OCI-LY7 (cell line): ENCODE measurements at regions not wholly inside any gene's neighbourhood (a gene's known extent, or its start where the extent isn't known, plus 50 kb on each side); places are given as distances from the start of the nearest gene placed in this dataset.

Experiments
- BruUV-seq: library from RNA; stranded (reverse); fragments of 400-500 nt; replicated peaks from 2 replicates; lab custom pipeline; 2021; lab: Mats Ljungman, UMichigan
- CTCF ChIA-PET: fragments of 300-600 bp; sonication (Branson Sonifier 250); formaldehyde crosslinking; loops from one replicate; lab custom pipeline; 2022; ENCODE audit warnings: antibody characterized with exemption; ENCODE audit not compliant: unreplicated experiment; lab: Charles Lee
- POLR2A ChIA-PET: fragments of 300-600 bp; sonication (Branson Sonifier 250); formaldehyde crosslinking; loops from one replicate; lab custom pipeline; 2022; ENCODE audit warnings: antibody characterized with exemption; lab: Charles Lee
- DNase-seq: peaks from one replicate; pipeline ENCODE4 v3.0.0-alpha.2; 2015; ENCODE audit warnings: low spot score
- H2AFZ ChIP-seq: fragments of 200-600 bp; sonication (generic), shearing (Covaris generic); 2 replicates; pipeline ENCODE4 v1.6.1; 2014; ENCODE audit warnings: mild to moderate bottlenecking, antibody characterized with exemption, low read length, moderate library complexity
- H3K27ac ChIP-seq: fragments of 200-600 bp; sonication (generic); 2 replicates; pipeline ENCODE4 v1.5.1; 2014; ENCODE audit warnings: mixed run types, low read depth, mild to moderate bottlenecking, moderate library complexity, low read length, inconsistent platforms; ENCODE audit not compliant: poor library complexity, severe bottlenecking
- H3K36me3 ChIP-seq: fragments of 200-600 bp; sonication (generic); 2 replicates; pipeline ENCODE4 v1.6.1; 2014; ENCODE audit warnings: mild to moderate bottlenecking, antibody characterized with exemption, low read length, moderate library complexity, mixed read lengths; ENCODE audit not compliant: insufficient read depth
- H3K4me1 ChIP-seq: fragments of 200-600 bp; sonication (generic); 2 replicates; pipeline ENCODE4 v1.5.1; 2014; ENCODE audit warnings: mild to moderate bottlenecking, low read length; ENCODE audit not compliant: insufficient read depth, poor library complexity, severe bottlenecking
- H3K4me2 ChIP-seq: fragments of 200-600 bp; sonication (generic); 2 replicates; pipeline ENCODE4 v1.6.1; 2014; ENCODE audit warnings: mild to moderate bottlenecking, low read length
- H3K4me3 ChIP-seq: fragments of 200-600 bp; sonication (generic); 2 replicates; pipeline ENCODE4 v1.5.1; 2014; ENCODE audit warnings: mild to moderate bottlenecking, low read depth, low read length; ENCODE audit not compliant: poor library complexity, severe bottlenecking
- H3K79me2 ChIP-seq: fragments of 200-600 bp; sonication (generic); 2 replicates; pipeline ENCODE4 v1.6.1; 2016; ENCODE audit warnings: low read depth, mild to moderate bottlenecking, low read length, moderate library complexity, mixed read lengths; ENCODE audit not compliant: insufficient read depth
- H3K9me2 ChIP-seq: fragments of 200-600 bp; sonication (generic); 2 replicates; pipeline ENCODE4 v1.6.1; 2016; ENCODE audit warnings: mild to moderate bottlenecking, low read length, mixed read lengths; ENCODE audit not compliant: insufficient read depth
- H3K9me3 ChIP-seq: fragments of 200-600 bp; sonication (generic); 2 replicates; pipeline ENCODE4 v1.6.1; 2014; ENCODE audit warnings: mild to moderate bottlenecking, mixed run types, low read length, mixed read lengths
- H4K20me1 ChIP-seq: fragments of 200-600 bp; sonication (generic); 2 replicates; pipeline ENCODE4 v1.6.1; 2014; ENCODE audit warnings: mild to moderate bottlenecking, antibody characterized with exemption, low read length, moderate library complexity, mixed read lengths; ENCODE audit not compliant: insufficient read depth
- CTCF ChIP-seq: fragments of 200-600 bp; sonication (generic); conservative IDR thresholded peaks from 2 replicates; pipeline ENCODE4 v1.5.1; 2014; ENCODE audit warnings: mild to moderate bottlenecking, antibody characterized with exemption, low read length, moderate library complexity, mixed read lengths
- EZH2phosphoT487 ChIP-seq: fragments of 200-600 bp; sonication (generic); IDR thresholded peaks from 2 replicates; pipeline ENCODE4 v1.6.1; 2018; ENCODE audit warnings: low read depth, borderline replicate concordance, mild to moderate bottlenecking, mixed run types, antibody characterized with exemption, low read length, moderate library complexity, mixed read lengths
- intact Hi-C: fragments of 100-400 bp; cut with micrococcal nuclease; formaldehyde crosslinking; loops from one replicate; pipeline ENCODE4 v1.10.0; 2022; ENCODE audit not compliant: unreplicated experiment

DNA sequence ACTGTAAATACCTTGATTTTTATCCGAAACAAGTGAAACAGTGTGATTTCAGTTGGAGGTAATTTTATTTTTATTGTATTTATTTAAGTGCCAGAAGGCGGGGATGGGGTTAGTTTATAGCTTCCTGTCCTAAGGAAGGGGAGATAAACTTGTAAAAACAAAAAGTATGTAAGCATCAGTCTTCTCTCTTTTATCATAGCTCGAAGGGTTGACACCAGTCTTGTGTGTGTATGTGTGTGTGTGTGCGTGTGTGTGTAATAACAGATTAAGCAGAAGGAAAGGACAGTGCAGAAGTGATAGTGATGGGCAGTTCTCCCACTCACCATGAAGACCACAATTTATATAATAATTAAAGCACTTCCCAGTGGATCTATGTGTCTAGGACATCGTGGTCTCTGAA, 793.3 kb downstream of the PLCL1 start:
- intact Hi-C loops: no loop called here
- no TSS peak for BruUV-seq
- no peak for DNase-seq
- Histone ChIP-seq H4K20me1 (no peaks in the 10 kb centered on the region), H3K4me1 (peaks cover 15% of the 10 kb centered on the region), H3K79me2 (no peaks in the 10 kb centered on the region), H3K9me3 (no peaks in the 10 kb centered on the region), H3K4me3 (no peak overlapping the region), H3K9me2 (no peaks in the 10 kb centered on the region), H3K4me2 (no peak overlapping the region), H3K36me3 (no peaks in the 10 kb centered on the region), H2AFZ (peak overlapping the region; percentile 59; the same call in 1 of the 2 replicates), H3K27ac (no peak overlapping the region)
- CTCF ChIA-PET: no interaction called here
- TF ChIP-seq CTCF: no peak
- POLR2A ChIA-PET: no interaction called here

GRCh38 chr2:198596985-198597384, 792.6 kb downstream of the PLCL1 start:
- Histone ChIP-seq H3K36me3 (no peaks in the 10 kb centered on the region), H3K4me3 (no peak overlapping the region), H3K27ac (no peak overlapping the region), H3K4me1 (peaks cover 15% of the 10 kb centered on the region), H4K20me1 (no peaks in the 10 kb centered on the region), H3K4me2 (no peak overlapping the region), H3K9me3 (no peaks in the 10 kb centered on the region), H3K9me2 (no peaks in the 10 kb centered on the region), H3K79me2 (no peaks in the 10 kb centered on the region), H2AFZ (peak overlapping the region; percentile 65)
- intact Hi-C loops: no loop called here
- ChIA-PET CTCF (no interaction called here), POLR2A (no interaction called here)
- no peak for DNase-seq
- BruUV-seq: no TSS peak
- TF ChIP-seq EZH2phosphoT487 (no peak), CTCF (no peak)

GRCh38 chr2:198595721-198596120, 791.3 kb downstream of the PLCL1 start:
- H2AFZ ChIP-seq: peak overlapping the region; percentile 65; the same call in 1 of the 2 replicates
- peaks cover 15% of the 10 kb centered on the region for H3K4me1 ChIP-seq
- no peak overlapping the region for H3K4me3 ChIP-seq
- H3K79me2 ChIP-seq: no peaks in the 10 kb centered on the region
- DNase-seq: no peak
- no peak overlapping the region for H3K4me2 ChIP-seq
- H3K9me3 ChIP-seq: no peaks in the 10 kb centered on the region
- BruUV-seq: no TSS peak
- no peaks in the 10 kb centered on the region for H4K20me1 ChIP-seq
- TF ChIP-seq EZH2phosphoT487 (no peak), CTCF (no peak)
- intact Hi-C loops: no loop called here
- H3K36me3 ChIP-seq: no peaks in the 10 kb centered on the region
- no peaks in the 10 kb centered on the region for H3K9me2 ChIP-seq
- ChIA-PET CTCF (no interaction called here), POLR2A (interaction anchor here (0.6 to 1.2 kb wide), 3 partner anchors 19 to 1073 kb away, joined by 3 read pairs; no protein-coding TSS in a partner anchor)
- no peak overlapping the region for H3K27ac ChIP-seq
